ENCODE measurements at regions not wholly inside any gene's neighbourhood (a gene's known extent, or its start where the extent isn't known, plus 50 kb on each side); places are given as distances from the start of the nearest gene placed in this dataset.

- H3K36me3 ChIP-seq (ENCODE audit: control insufficient read depth, insufficient read depth, low read length) = no peaks in the 10 kb centered on the region
- no peak overlapping the region for H3K4me3 ChIP-seq (ENCODE audit: insufficient read depth, low read depth, low read length)
- H3K4me1 ChIP-seq (ENCODE audit: control insufficient read depth, insufficient read depth, low read length) = peaks cover 8% of the 10 kb centered on the region
- no peaks in the 10 kb centered on the region for H3K9me3 ChIP-seq (ENCODE audit: control insufficient read depth, low read length)
- H3K27me3 ChIP-seq (ENCODE audit: control insufficient read depth, insufficient read depth, low read length, poor library complexity, severe bottlenecking) = no peaks in the 10 kb centered on the region
- 81 to 90% methylated on average over 1 of the region's 1 CpG for WGBS, 2 experiments
- H3K27ac ChIP-seq (ENCODE audit: insufficient read depth, low read depth, low read length, poor library complexity, severe bottlenecking) = no peak overlapping the region
Observed at GRCh38 chr11:11073996-11074395, 216.1 kb upstream of the ZBED5 start.

GRCh38 chr11:11072067-11072466 lies 214.2 kb upstream of the ZBED5 start:
- H3K36me3 ChIP-seq (ENCODE audit: control insufficient read depth, insufficient read depth, low read length) = no peaks in the 10 kb centered on the region
- H3K4me3 ChIP-seq (ENCODE audit: insufficient read depth, low read depth, low read length) = no peak overlapping the region
- 20 to 30% methylated on average over 3 of the region's 3 CpGs for WGBS, 2 experiments
- no peak overlapping the region for H3K27ac ChIP-seq (ENCODE audit: insufficient read depth, low read depth, low read length, poor library complexity, severe bottlenecking)
- H3K9me3 ChIP-seq (ENCODE audit: control insufficient read depth, low read length) = no peaks in the 10 kb centered on the region
- H3K27me3 ChIP-seq (ENCODE audit: control insufficient read depth, insufficient read depth, low read length, poor library complexity, severe bottlenecking) = no peaks in the 10 kb centered on the region
- H3K4me1 ChIP-seq (ENCODE audit: control insufficient read depth, insufficient read depth, low read length) = peaks cover 8% of the 10 kb centered on the region

- Histone ChIP-seq H3K4me3 (ENCODE audit: insufficient read depth, low read depth, low read length) (no peak overlapping the region), H3K4me1 (ENCODE audit: control insufficient read depth, insufficient read depth, low read length) (peaks cover 8% of the 10 kb centered on the region), H3K9me3 (ENCODE audit: control insufficient read depth, low read length) (no peaks in the 10 kb centered on the region), H3K27me3 (ENCODE audit: control insufficient read depth, insufficient read depth, low read length, poor library complexity, severe bottlenecking) (no peaks in the 10 kb centered on the region), H3K27ac (ENCODE audit: insufficient read depth, low read depth, low read length, poor library complexity, severe bottlenecking) (no peak overlapping the region), H3K36me3 (ENCODE audit: control insufficient read depth, insufficient read depth, low read length) (no peaks in the 10 kb centered on the region)
- 47% methylated on average over 1 of the region's 1 CpG for WGBS, 2 experiments
Observed at GRCh38 chr11:11071486-11071885, 213.6 kb upstream of the ZBED5 start.

GRCh38 chr11:11070976-11071375 lies 213.1 kb upstream of the ZBED5 start:
- 85 to 89% methylated on average over 9 of the region's 9 CpGs for WGBS, 2 experiments
- peaks cover 8% of the 10 kb centered on the region for H3K4me1 ChIP-seq (ENCODE audit: control insufficient read depth, insufficient read depth, low read length)
- H3K36me3 ChIP-seq (ENCODE audit: control insufficient read depth, insufficient read depth, low read length) = no peaks in the 10 kb centered on the region
- no peaks in the 10 kb centered on the region for H3K9me3 ChIP-seq (ENCODE audit: control insufficient read depth, low read length)
- H3K4me3 ChIP-seq (ENCODE audit: insufficient read depth, low read depth, low read length) = no peak overlapping the region
- H3K27me3 ChIP-seq (ENCODE audit: control insufficient read depth, insufficient read depth, low read length, poor library complexity, severe bottlenecking) = no peaks in the 10 kb centered on the region
- no peak overlapping the region for H3K27ac ChIP-seq (ENCODE audit: insufficient read depth, low read depth, low read length, poor library complexity, severe bottlenecking)

GRCh38 chr11:11069841-11070835 lies 212.3 kb upstream of the ZBED5 start:
- Histone ChIP-seq H3K27ac (ENCODE audit: insufficient read depth, low read depth, low read length, poor library complexity, severe bottlenecking) (no peak overlapping the region), H3K9me3 (ENCODE audit: control insufficient read depth, low read length) (no peaks in the 10 kb centered on the region), H3K36me3 (ENCODE audit: control insufficient read depth, insufficient read depth, low read length) (no peaks in the 10 kb centered on the region), H3K27me3 (ENCODE audit: control insufficient read depth, insufficient read depth, low read length, poor library complexity, severe bottlenecking) (no peaks in the 10 kb centered on the region), H3K4me1 (ENCODE audit: control insufficient read depth, insufficient read depth, low read length) (peaks cover 8% of the 10 kb centered on the region), H3K4me3 (ENCODE audit: insufficient read depth, low read depth, low read length) (no peak overlapping the region)
- 78 to 82% methylated on average over 9 of the region's 9 CpGs for WGBS, 2 experiments

- H3K4me1 ChIP-seq (ENCODE audit: control insufficient read depth, insufficient read depth, low read length) = peaks cover 8% of the 10 kb centered on the region
- no peaks in the 10 kb centered on the region for H3K9me3 ChIP-seq (ENCODE audit: control insufficient read depth, low read length)
- H3K4me3 ChIP-seq (ENCODE audit: insufficient read depth, low read depth, low read length) = no peak overlapping the region
- 88 to 90% methylated on average over 4 of the region's 4 CpGs for WGBS, 2 experiments
- no peak overlapping the region for H3K27ac ChIP-seq (ENCODE audit: insufficient read depth, low read depth, low read length, poor library complexity, severe bottlenecking)
- H3K27me3 ChIP-seq (ENCODE audit: control insufficient read depth, insufficient read depth, low read length, poor library complexity, severe bottlenecking) = no peaks in the 10 kb centered on the region
- no peaks in the 10 kb centered on the region for H3K36me3 ChIP-seq (ENCODE audit: control insufficient read depth, insufficient read depth, low read length)
Observed at GRCh38 chr11:11068113-11068512, 210.3 kb upstream of the ZBED5 start.

- Histone ChIP-seq H3K27ac (ENCODE audit: insufficient read depth, low read depth, low read length, poor library complexity, severe bottlenecking) (no peak overlapping the region), H3K4me1 (ENCODE audit: control insufficient read depth, insufficient read depth, low read length) (no peaks in the 10 kb centered on the region), H3K9me3 (ENCODE audit: control insufficient read depth, low read length) (no peaks in the 10 kb centered on the region), H3K4me3 (ENCODE audit: insufficient read depth, low read depth, low read length) (no peak overlapping the region), H3K36me3 (ENCODE audit: control insufficient read depth, insufficient read depth, low read length) (no peaks in the 10 kb centered on the region), H3K27me3 (ENCODE audit: control insufficient read depth, insufficient read depth, low read length, poor library complexity, severe bottlenecking) (no peaks in the 10 kb centered on the region)
- WGBS, 2 experiments = 64% methylated on average over 4 of the region's 4 CpGs
Observed at GRCh38 chr11:11065396-11065795, 207.5 kb upstream of the ZBED5 start.

- no peak overlapping the region for H3K4me3 ChIP-seq (ENCODE audit: insufficient read depth, low read depth, low read length)
- H3K27ac ChIP-seq (ENCODE audit: insufficient read depth, low read depth, low read length, poor library complexity, severe bottlenecking) = no peak overlapping the region
- WGBS, 2 experiments = 83 to 88% methylated on average over 2 of the region's 2 CpGs
- no peaks in the 10 kb centered on the region for H3K27me3 ChIP-seq (ENCODE audit: control insufficient read depth, insufficient read depth, low read length, poor library complexity, severe bottlenecking)
- H3K9me3 ChIP-seq (ENCODE audit: control insufficient read depth, low read length) = peaks cover 2% of the 10 kb centered on the region
- no peaks in the 10 kb centered on the region for H3K36me3 ChIP-seq (ENCODE audit: control insufficient read depth, insufficient read depth, low read length)
- no peaks in the 10 kb centered on the region for H3K4me1 ChIP-seq (ENCODE audit: control insufficient read depth, insufficient read depth, low read length)
Observed at GRCh38 chr11:11057472-11057854, 199.6 kb upstream of the ZBED5 start.

GRCh38 chr11:11056749-11057471 lies 199.1 kb upstream of the ZBED5 start:
- peaks cover 2% of the 10 kb centered on the region for H3K9me3 ChIP-seq (ENCODE audit: control insufficient read depth, low read length)
- WGBS, 2 experiments = 86 to 95% methylated on average over 2 of the region's 2 CpGs
- no peak overlapping the region for H3K4me3 ChIP-seq (ENCODE audit: insufficient read depth, low read depth, low read length)
- H3K36me3 ChIP-seq (ENCODE audit: control insufficient read depth, insufficient read depth, low read length) = no peaks in the 10 kb centered on the region
- no peaks in the 10 kb centered on the region for H3K27me3 ChIP-seq (ENCODE audit: control insufficient read depth, insufficient read depth, low read length, poor library complexity, severe bottlenecking)
- no peak overlapping the region for H3K27ac ChIP-seq (ENCODE audit: insufficient read depth, low read depth, low read length, poor library complexity, severe bottlenecking)
- no peaks in the 10 kb centered on the region for H3K4me1 ChIP-seq (ENCODE audit: control insufficient read depth, insufficient read depth, low read length)

- no peak overlapping the region for H3K4me3 ChIP-seq (ENCODE audit: insufficient read depth, low read depth, low read length)
- no peaks in the 10 kb centered on the region for H3K36me3 ChIP-seq (ENCODE audit: control insufficient read depth, insufficient read depth, low read length)
- 93 to 100% methylated on average over 1 of the region's 1 CpG for WGBS, 2 experiments
- no peak overlapping the region for H3K27ac ChIP-seq (ENCODE audit: insufficient read depth, low read depth, low read length, poor library complexity, severe bottlenecking)
- no peaks in the 10 kb centered on the region for H3K27me3 ChIP-seq (ENCODE audit: control insufficient read depth, insufficient read depth, low read length, poor library complexity, severe bottlenecking)
- peaks cover 2% of the 10 kb centered on the region for H3K9me3 ChIP-seq (ENCODE audit: control insufficient read depth, low read length)
- no peaks in the 10 kb centered on the region for H3K4me1 ChIP-seq (ENCODE audit: control insufficient read depth, insufficient read depth, low read length)
Observed at GRCh38 chr11:11056316-11056715, 198.5 kb upstream of the ZBED5 start.

Data from ectodermal cell (in vitro differentiated cells).